Iris pigment epithelial cell (primary cell): ENCODE measurements at regions not wholly inside any gene's neighbourhood (a gene's known extent, or its start where the extent isn't known, plus 50 kb on each side); places are given as distances from the start of the nearest gene placed in this dataset.
"Not testable (repeated sequence)": the region's sequence is repeated elsewhere in the genome, so short reads cannot be mapped to it uniquely, and the experiment has no call there.

Source experiments
- DNase-seq: peaks from one replicate; pipeline ENCODE4 v3.0.0-alpha.2; 2011; ENCODE audit warnings: low read depth

DNA sequence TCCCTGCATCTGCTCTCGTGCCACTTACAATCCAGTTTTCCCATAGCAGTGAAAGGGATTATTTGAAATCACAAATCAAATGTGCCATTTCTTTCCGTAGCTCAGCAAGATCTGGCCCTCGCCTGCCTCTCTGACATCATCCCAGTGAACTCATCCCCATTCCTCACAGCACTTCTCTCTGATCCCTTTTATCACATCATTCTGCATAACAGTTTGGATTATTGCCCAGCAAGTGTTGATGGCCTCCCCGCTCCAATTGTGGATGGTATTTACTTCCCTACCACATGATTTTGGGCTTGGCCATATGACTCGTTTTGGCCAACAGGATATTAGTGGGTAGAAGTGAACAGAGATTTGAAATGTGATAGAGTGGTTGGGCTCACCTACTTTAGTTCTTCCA is 185.0 kb downstream of the NPIPA7 start:
- DNase-seq = not testable (repeated sequence)

GRCh38 chr16:16565326-16565725 is 186.4 kb downstream of the NPIPA7 start:
- not testable (repeated sequence) for DNase-seq

- not testable (repeated sequence) for DNase-seq
Measured at GRCh38 chr16:16570055-16570454, 191.1 kb downstream of the NPIPA7 start.

DNA sequence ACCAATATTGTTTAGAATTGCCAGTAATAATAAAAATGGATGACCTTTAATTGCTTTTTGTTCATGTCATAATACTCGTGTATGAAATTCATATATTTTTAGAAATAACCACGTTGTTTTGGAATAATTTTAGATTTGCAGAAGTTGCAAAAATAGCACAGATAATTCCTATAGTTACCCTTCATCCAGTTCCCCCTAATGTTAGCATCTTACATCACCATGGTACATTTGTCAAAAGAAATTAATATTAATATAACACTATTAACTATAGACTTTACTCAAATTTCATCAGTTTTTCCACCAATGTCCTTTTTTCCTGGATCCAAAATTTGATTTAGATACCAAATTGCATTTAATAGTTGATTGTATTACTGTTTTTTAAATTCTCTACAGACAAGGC is 191.9 kb downstream of the NPIPA7 start:
- not testable (repeated sequence) for DNase-seq

DNA sequence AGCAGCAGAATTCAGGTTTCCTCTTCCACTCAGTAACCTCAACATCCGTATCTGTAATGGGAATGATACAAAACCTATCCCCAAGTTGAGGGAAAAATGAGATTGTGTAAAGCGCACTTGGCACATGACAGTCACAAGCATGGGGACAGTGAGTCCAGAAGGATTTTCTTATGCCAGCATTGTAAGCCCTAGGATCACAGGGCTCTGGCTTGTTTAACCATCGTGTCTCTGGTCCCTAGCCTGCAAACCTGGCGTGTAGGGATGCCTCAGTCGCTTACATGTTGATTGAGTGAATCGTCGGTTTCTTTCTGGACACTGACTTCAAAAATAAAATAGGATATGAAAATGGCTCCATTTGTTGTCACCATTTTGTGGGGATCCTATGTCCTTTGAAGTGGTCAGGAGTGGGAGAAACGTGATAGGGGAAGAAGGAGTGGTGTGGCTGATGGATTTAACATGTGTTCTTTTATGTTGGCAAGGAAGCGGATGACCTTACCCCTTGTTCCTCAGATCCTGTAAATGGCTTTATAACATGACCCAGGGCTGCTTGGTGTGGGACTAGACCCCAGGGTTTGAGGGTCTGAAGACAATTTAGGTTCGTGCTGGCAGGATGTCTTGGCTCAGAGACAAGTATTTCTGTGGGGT is 193.3 kb downstream of the NPIPA7 start:
- DNase-seq = not testable (repeated sequence)

GRCh38 chr16:16577062-16577461 is 198.1 kb downstream of the NPIPA7 start:
- not testable (repeated sequence) for DNase-seq

- no peak for DNase-seq
Measured at GRCh38 chr16:16578701-16579100, 199.8 kb downstream of the NPIPA7 start.

DNA sequence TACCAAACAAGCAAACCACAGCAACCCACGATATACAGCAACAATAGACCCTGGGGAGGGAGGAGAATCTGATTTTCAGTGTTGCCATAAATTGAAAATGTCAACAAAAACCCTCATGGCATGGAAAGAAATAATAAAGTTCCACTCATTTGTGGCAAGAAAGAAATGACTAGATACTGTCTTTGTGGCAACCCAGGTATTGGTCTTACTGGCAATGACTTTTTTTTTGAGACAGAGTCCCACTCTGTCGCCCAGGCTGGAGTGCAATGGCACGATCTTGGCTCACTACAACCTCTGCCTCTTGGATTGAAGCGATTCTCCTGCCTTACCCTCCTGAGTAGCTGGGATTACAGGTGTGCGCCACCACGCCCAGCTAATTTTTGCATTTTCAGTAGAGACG is 204.0 kb downstream of the NPIPA7 start:
- DNase-seq = not testable (repeated sequence)

DNA sequence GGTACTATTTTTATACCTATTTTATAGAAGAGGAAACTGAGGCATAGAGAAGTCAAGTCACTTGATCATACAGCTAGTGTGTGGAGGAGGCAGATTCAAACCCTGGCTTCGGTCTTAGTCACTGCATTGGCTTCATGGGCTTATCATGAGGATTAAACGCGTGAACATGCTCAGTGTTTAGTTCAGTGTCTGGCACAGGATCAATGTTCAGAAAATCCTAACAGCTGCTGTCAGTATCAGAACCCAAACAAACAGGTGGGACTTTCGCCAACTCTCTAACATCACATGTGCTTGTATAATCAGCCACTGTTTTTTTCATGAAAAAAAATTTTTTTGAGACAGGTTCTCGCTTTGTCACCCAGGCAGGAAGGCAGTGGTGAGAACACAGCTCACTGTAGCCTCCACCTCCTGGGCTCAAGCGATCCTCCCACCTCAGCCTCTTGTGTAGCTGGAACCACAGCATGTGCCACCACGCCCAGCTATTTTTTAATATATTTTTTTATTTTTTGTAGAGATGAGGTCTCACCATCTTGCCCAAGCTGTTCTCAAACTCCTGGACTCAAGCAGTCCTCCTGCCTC is 207.2 kb downstream of the NPIPA7 start:
- DNase-seq = not testable (repeated sequence)

DNA sequence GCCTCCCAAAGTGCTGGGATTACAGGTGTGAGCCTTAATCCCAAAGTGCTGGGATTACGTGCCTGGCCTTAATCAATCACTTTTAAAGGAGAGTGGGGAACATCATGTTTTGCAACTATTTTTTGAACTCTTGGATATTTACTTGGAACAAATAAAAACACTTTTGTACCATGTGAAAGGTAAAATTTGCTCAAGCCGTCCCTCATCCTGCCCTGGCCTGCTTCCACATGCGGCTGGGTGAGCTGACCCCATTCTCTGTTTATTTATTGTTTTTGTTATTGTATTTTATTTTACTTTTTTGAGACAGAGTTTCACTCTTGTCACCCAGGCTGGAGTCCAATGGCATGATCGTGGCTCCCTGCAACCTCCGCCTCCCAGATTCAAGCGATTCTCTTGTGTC is 208.0 kb downstream of the NPIPA7 start:
- not testable (repeated sequence) for DNase-seq

- DNase-seq = not testable (repeated sequence)
Measured at GRCh38 chr16:16588436-16588835, 209.5 kb downstream of the NPIPA7 start.

GRCh38 chr16:16590654-16591318 is 211.8 kb downstream of the NPIPA7 start:
- DNase-seq = not testable (repeated sequence)

DNA sequence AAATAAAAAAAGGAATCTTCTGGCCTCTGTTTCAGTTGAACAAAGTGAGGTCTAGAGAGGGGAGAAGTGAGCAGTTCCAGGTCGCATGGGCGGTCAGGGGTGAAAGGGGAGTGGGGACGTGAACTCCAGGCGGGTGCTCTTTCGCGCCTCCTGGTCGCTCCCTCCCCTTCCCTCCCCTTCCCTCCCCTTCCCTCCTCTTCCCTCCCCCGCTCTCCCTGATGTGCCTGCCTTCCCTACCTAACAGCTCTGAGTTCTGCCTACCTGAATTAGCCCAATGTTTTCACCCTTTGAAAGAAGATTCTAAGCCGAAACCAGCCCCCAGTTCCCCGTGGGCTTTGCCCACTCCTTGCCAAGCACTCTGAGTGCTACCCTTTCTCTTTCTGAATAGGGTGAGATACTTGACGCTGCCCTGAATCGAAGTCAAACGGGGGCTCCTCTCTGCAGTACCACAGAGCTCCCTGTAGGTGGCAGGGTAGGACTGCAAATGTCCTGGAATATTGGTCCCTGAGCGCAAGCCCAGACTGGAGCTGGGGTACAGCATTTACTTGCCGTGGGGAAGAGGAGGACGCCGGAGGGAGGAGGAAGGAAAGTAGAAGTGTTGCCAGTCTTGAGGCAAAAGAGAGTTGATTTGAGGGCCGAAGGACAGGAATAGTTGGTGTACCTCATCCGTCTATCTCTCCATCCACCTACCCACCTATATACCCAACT is 214.4 kb downstream of the NPIPA7 start:
- not testable (repeated sequence) for DNase-seq

DNA sequence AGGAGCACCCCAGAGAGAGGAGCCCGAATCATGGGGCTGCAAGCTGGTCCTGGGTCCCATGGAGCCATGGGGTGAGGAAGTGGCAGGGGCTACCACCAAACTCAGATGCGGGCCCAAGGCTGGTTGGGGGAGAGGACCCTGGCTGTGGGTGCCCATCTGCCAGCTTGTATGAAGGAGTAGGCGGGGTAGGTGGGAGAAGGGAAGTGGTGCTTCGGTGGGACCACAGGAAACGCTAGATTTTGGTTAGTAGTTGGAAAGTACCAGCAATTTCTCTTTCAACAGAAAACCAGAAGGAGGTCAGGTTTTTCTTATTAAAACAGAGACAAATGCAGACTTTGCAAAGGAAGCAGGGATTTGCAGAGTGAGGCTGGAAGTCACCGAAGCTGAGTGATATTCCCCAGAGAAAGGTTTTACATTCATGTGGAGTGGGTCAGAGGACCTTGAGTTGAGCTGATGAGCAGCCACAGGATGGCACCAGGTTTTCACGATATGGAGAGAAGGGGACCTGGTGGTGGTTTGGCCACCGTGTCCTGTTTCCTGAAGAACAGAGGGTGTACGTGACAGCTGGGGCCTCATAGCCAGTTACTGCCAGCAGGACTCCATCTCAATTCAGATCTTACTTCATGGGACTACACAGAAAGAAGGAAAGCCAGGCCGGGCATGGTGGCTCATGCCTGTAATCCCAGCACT is 216.2 kb downstream of the NPIPA7 start:
- not testable (repeated sequence) for DNase-seq

- not testable (repeated sequence) for DNase-seq
Measured at GRCh38 chr16:16601239-16601638, 222.3 kb downstream of the NPIPA7 start.

DNA sequence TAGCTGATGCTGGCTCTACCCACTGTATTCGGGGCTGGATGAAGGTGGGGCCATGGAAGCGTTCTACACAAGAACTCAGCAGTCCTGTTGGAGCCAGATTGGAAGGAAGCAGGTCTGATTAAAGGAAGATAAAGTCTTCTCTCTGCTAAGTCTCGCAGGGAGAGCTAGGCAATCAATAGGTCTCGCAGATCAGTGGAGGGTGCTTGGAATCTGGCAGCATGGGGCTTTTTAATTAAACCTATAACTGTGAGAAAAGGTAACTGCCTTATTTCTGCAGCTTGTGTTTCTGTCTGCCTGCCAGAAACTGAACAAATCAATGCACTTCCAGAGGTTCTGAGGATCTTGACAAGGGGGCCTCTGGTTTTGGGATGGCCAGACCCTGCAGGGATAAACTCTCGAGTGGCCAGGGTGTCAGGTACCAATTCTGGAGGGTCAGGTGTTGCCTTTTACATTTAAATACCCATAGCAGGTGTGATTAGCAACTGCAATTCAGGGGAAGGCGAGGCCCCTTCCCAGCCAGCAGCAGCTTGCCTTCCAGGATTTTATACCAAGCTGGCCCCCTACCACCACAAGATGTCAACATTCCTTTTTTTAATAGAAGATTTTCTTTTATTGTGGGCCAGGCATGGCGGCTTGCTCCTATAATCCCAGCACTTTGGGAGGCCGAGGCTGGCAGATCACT is 228.6 kb downstream of the NPIPA7 start:
- not testable (repeated sequence) for DNase-seq

GRCh38 chr16:16609627-16610026 is 230.7 kb downstream of the NPIPA7 start:
- not testable (repeated sequence) for DNase-seq

DNA sequence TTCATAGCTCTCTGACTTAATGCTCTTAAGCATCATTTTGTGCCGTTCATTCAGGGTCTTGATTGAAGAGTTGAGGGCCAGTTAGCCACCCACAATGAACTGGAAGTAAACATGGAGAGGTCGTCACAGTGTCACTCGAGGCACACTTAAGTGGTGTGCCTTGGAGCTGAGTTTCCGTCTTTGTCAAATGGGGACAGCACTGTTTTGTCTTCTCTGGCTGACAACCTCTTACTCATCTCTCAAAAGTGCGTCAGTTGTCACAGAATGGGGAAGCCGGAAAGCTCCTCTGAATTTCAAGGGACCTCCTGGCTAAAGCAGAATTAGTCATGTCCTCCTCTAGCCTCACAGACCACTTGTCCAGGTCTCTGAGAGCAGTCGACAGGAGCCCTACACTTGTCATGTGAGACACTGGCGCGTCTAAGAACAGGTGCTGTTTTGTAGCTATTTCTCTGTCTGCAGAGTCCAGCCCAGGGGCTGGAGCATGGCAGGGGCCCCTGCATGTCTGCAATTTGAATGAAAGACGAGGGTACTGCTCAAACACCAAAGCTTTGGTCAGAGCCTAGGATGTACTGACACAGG is 231.5 kb downstream of the NPIPA7 start:
- DNase-seq = not testable (repeated sequence)

DNA sequence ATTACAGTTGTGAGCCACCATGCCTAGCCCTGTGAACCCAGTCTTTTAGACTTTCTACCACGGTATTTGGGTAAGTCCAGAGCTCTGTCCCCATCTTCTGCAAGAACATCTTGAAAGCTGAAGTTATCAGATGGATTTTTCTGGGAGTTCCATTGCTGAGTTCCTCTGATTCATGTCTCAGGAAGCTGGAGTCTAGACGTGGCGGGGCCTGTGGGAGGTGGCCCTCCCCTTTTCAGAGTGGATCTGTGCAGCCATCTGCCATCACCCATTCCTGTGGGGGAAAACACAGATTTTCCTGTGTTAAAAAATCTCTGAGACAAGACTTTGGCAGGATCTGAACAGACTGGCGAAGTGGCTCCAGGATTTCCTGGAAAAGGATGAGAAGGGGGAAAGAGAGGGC is 234.3 kb downstream of the NPIPA7 start:
- DNase-seq = not testable (repeated sequence)

DNA sequence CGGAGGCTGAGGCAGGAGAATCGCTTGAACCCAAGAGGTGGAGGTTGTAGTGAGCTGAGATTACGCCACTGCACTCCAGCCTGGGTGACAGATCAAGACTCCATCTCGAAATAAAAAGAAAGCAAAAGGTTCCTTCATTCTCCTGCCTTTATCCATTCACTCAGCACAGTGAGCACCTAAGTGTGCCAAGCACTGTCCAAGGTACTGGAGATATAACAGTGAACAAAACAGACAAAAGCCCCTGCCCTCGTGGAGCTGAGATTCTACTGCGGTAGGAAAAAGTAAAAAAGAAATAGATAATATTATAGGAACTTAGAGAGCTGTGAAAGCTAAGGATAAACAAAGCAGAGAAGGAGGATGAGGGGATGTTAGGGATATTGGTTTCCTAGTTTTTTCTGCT is 235.5 kb downstream of the NPIPA7 start:
- DNase-seq = not testable (repeated sequence)

DNA sequence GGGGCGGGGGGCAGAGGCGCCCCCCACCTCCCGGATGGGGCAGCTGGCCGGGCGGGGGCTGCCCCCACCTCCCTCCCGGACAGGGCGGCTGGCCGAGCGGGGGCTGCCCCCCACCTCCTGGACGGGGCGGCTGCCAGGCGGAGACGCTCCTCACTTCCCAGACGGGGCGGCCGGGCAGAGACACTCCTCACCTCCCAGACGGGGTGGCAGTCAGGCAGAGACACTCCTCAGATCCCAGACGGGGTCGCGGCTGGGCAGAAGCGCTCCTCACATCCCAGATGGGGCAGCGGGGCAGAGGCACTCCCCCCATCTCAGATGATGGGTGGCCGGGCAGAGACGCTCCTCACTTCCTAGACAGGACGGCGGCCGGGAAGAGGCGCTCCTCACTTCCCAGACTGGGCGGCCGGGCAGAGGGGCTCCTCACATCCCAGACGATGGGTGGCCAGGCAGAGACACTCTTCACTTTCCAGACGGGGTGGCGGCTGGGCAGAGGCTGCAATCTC is 240.1 kb downstream of the NPIPA7 start:
- not testable (repeated sequence) for DNase-seq
